NB4 (cell line): ENCODE measurements at regions not wholly inside any gene's neighbourhood (a gene's known extent, or its start where the extent isn't known, plus 50 kb on each side); places are given as distances from the start of the nearest gene placed in this dataset.

Source experiments
- MYC ChIP-seq: IDR thresholded peaks from 2 replicates; pipeline ENCODE4 v1.6.1; 2011; ENCODE audit warnings: low read depth, low read length
- POLR2A ChIP-seq: IDR thresholded peaks from 2 replicates; pipeline ENCODE4 v1.6.1; 2011; ENCODE audit warnings: mild to moderate bottlenecking; ENCODE audit not compliant: insufficient read length; ENCODE audit errors: extremely low read depth
- TF ChIP-seq, protein P1 (sequence below): IDR thresholded peaks from one replicate; pipeline ENCODE4 v1.5.1; 2012; ENCODE audit warnings: low read depth, low read length
- TF ChIP-seq, protein P2 (sequence below): IDR thresholded peaks from 2 replicates; pipeline ENCODE4 v1.6.1; 2011; ENCODE audit warnings: low read depth, low read length

DNA sequence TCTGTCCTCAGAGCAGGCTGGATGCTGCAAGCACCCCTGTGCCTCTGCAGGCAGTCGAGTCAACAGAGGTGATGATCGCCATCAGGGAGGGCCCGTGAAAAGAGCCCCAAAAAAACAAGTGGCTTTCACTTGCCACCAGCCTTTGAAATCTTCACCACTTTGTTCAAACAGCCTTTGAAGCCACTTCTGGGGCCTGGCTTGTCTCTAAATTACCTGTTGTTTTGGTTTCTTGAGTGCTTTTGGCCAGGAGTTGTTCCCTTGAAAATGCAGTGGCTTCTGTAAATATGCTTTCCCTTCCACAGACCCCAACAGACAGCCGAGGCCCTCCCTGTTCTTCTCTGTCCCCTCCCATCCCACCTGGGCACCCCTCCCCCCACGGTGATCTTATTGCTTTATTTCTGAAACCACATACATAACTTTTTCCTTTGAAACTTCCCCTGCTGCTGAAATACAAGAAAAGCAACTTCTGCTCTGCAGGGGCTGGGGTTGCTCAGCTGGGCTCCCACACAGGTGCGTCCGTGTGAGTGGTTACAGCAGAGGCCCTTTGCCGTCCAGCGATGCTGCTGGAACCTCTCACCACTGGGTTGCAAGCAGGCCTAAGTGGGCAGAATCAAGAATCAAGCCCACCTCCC, 283.8 kb upstream of the SHH start:
- TF ChIP-seq, protein P1, sequence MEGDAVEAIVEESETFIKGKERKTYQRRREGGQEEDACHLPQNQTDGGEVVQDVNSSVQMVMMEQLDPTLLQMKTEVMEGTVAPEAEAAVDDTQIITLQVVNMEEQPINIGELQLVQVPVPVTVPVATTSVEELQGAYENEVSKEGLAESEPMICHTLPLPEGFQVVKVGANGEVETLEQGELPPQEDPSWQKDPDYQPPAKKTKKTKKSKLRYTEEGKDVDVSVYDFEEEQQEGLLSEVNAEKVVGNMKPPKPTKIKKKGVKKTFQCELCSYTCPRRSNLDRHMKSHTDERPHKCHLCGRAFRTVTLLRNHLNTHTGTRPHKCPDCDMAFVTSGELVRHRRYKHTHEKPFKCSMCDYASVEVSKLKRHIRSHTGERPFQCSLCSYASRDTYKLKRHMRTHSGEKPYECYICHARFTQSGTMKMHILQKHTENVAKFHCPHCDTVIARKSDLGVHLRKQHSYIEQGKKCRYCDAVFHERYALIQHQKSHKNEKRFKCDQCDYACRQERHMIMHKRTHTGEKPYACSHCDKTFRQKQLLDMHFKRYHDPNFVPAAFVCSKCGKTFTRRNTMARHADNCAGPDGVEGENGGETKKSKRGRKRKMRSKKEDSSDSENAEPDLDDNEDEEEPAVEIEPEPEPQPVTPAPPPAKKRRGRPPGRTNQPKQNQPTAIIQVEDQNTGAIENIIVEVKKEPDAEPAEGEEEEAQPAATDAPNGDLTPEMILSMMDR = no peak
- no peak for TF ChIP-seq POLR2A
- TF ChIP-seq, protein P2, sequence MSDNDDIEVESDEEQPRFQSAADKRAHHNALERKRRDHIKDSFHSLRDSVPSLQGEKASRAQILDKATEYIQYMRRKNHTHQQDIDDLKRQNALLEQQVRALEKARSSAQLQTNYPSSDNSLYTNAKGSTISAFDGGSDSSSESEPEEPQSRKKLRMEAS = no peak
- no peak for TF ChIP-seq MYC
